ENCODE measurements at regions not wholly inside any gene's neighbourhood (a gene's known extent, or its start where the extent isn't known, plus 50 kb on each side); places are given as distances from the start of the nearest gene placed in this dataset.
A peak's percentile ranks its signal among the peaks of the same experiment; 100 is the strongest.

DNA sequence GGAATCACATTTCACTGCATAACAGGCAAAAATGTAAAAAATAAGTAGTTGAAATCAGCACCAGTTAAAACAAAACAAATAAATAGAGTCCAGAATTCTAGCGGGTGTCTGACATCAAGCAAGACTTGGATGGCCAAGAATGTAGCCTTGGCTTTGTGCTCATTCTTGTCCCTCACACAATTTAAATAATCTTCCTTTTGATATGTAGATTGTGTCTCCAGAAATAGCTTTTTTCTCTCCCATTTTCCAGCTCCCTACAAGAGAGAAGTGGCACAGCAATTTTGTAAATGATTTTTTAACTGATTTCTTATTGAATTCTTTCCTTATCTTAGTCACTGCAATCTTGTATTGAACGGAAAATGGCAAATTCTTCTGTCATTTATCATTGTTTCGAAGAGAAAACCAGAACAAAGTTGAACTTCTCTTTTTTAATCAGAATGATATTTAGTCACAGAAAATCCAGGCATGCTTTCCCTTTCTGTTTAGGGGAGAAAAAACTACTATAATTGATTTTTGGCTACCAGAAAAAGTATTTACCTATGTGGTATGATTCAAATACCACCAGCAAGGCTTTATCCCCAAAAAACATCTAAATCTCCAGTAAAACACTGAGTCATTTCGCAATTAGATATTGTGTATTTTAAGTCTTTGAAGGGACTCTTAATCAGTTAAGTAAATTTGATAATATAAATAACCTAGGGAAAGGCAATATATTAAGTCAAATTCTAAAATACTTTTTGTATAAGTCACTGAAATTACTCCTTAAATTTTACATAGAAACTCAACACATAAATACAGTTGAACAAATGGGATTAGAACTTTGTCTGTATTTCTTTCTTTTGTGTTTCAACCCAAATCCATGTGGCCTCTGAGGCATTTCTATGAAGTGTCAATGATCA, 481.7 kb downstream of the GBE1 start:
- no peak for DNase-seq (ENCODE audit: low read depth in 2 of 2)

DNA sequence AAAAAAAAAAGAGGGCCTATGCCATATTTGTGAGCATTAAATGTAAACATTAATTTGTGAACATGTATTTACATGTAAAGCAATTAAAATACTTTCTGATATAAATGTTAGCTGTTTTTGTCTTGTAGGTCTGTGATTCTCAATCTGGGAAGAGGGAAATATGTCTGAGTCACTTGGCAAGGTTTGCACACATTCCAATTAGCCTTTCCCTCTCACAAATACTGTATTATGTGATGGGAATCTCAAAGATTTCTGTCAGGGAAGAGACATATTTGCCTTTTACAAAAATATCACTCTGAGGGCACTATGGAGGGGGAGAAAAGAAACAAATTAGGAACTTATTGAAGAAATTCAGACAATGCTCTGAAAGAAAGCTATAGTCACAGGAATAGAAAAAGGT, 483.6 kb downstream of the GBE1 start:
- peak; percentile 44 to 47 for DNase-seq (ENCODE audit: low read depth in 2 of 2)

DNA sequence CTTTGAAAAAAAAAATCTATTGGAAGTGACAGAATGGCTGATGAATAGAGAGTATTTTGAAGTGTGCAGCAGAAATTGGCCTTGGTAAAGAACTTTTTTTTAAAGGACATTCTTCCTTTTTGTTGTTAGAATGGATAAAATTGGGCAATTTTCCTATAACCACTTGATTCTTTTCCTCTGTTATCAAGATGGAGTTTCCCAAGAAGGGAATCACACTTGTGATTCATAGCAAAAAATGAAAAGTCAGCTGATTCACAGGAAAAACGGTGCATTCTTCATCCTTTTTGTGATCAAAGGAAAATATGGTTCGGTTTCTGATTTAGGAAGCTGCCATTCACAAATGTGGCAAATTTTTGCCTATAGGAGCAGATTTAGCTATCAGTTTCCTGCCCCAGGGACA, 486.8 kb downstream of the GBE1 start:
- DNase-seq (ENCODE audit: low read depth in 2 of 2) = no peak

DNA sequence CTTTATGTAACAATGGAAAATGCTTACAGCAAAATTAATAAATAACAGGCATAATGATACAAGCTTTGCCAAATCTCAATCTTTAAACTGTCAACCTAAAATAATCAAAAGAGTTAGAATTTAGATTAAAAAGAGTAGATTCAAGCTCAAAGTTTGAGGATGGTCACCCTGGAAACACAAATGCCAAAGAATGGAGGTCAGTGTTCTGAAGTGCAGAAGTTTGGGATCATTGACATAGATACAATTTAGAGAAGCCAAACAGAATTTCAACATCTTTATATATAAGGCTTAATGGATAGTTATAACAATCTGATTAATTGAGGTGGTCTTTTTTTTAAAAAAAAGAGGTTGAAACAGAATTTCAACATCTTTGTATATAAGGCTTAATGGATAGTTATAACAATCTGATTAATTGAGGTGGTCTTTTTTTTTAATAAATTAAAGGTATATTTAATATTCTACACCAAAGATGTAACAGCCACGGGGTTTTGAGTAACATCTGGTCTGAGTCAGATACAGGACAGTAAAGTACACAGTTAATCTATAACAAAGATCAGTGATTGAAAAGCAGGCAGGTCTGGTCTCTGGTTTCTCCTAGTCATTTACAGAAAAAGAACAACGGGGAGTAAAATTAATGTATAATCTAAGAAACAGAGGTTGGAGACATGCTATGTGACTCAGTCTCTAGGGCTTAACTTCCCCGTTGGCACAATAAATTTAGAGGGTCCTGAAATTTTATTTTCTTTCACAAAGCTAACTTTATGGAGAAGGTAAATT, 490.7 kb downstream of the GBE1 start:
- no peak for DNase-seq (ENCODE audit: low read depth in 2 of 2)

DNA sequence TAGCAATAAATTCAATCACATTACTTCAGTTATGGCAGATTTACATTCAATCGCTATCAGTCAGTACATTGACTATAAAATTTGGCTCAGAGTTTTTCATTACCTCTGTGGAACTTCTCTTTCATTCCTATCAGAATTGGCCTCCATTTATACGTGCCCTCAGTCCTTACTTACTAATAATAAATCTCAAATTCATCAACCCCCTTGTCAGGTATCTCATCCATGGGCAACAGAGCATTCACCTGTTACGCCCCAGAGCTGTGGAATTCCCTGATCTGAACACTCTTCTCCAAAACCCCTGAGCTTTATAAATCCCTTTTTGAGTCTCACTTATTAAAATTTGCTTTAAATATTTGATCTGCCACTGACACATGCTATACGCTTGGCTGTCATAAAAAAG, 492.9 kb downstream of the GBE1 start:
- DNase-seq (ENCODE audit: low read depth in 2 of 2) = no peak

DNA sequence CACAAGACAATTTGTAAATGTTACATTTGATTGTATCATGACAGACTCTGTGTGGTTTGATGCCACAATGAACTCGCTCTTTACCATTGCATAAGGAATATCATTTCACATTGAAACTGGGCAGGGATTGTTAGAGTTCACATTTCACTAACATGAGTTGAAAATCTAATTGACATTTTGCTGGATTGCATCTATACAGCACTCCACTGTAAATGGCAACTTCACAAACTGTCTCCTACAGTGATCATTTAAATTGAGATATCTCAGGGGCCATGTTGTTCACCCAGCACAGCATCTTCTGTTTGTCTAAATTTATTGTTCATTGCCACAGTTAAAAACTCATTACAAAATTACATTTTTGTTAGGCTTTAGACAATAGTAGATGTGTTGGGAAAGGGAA, 499.4 kb downstream of the GBE1 start:
- DNase-seq (ENCODE audit: low read depth in 2 of 2) = no peak

DNA sequence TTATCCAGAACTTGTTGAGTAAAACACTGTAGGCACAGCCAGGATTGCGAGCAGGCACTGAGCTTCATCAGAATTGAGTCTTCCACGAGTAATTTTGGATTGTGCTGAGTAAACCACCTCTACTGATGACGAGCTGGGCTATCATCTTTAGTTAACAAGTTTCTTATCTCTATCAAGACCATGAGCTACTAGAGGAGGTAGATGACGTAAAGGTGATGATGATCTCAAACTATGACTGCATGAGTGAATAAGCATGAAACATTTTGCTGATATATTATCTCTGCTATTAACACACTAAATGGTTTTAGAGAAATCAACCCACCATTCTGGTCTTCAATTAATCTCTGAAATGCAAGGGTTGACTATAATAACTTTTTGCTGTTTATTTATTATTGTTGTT, 506.0 kb downstream of the GBE1 start:
- DNase-seq (ENCODE audit: low read depth in 2 of 2) = no peak

DNA sequence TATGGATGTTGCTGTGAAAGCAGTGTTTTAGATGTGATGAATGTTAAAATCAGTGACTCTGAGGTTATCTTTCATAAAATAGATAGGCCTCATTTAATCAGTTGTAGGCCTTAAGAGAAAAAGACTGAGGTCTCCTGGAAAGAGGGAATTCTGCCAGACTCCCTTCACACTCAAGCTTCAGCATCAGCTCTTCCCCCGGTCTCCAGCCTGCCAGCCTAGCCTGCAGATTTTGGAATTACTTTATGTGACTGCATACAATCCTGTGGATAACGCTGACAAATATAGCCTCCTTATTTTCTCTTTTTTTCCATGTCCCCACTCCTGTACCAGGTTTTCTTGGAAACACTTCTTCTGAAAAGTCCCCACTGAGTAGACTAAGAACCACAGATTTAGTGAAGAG, 510.3 kb downstream of the GBE1 start:
- no peak for DNase-seq (ENCODE audit: low read depth in 2 of 2)

DNA sequence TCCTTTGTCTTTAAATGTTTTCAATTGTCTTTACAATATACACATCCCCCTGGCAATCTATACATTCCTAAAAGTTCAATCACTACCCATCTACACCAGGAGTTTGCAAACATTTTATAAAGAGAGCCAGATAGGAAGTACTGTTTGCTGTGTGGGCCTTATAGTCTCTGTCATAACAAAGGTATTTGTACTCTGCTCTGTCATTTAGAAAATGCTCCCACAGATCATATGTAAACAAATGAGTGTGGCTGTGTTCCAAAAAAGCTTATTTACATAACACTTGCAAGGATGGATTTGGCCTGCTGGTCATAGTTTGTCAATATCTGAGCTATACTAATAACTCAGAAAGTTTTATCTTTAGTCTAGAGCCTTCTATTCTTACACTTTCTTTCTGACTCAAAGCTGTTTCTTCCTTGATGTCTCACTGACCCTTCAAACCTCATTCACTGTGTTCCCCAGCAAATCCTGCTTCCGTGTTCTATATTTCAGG, 511.9 kb downstream of the GBE1 start:
- DNase-seq (ENCODE audit: low read depth in 2 of 2) = peak; percentile 30 to 42

DNA sequence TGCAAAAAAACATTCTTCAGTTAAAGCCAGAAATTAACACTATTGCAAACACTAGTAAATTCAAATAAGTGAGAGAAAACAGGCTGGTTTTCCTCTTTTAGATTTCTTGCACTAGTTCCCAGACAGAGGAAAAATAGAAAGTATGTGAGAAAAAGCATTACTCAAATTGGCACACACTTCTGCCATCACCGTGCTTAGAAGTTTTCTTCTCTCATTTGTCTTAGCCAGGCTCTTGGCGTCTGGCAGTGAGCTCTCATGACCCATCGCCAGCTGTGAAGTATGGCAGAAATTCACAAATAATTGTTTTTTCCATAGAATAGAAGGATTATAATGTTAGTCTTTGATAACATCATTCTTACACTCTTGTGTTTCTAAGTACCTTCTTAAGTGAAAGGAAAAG, 515.9 kb downstream of the GBE1 start:
- no peak for DNase-seq (ENCODE audit: low read depth in 2 of 2)

DNA sequence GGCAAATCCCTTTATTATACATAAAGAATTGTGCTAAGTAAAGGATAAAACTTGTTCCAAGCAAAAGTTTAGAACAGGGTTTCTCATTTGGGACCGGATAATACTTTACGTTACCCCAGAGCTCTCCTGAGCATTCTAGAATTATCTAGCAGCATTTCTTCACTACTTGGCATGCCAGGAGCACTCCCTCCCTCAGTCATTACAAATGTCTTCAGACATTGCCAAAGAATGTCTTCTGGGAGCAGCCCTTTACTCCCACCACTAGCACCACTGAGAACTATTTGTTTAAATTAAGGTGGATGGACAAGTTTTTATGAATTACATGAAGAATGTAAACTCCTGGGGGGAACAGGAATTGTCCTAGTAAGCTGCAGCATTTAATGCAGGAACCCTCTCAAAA, 516.4 kb downstream of the GBE1 start:
- no peak for DNase-seq (ENCODE audit: low read depth in 2 of 2)

DNA sequence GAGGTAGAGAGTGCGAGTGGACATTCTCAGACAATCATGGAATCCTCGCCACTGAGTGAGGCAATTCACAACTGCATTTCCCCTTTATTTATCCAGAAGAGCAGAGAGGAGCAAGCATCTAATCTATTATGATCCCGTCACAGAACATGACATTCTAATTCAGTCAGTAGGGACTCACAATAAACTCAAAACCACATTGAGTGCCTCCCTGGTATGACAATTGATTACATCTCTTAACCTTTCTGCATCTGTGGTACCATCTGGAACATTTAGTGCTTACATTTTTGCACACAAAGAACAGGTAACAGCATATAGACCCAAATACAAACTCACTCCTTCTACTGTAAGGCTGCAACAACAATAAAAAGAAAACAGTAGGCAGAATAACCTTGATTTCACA, 517.2 kb downstream of the GBE1 start:
- DNase-seq (ENCODE audit: low read depth in 2 of 2) = no peak

DNA sequence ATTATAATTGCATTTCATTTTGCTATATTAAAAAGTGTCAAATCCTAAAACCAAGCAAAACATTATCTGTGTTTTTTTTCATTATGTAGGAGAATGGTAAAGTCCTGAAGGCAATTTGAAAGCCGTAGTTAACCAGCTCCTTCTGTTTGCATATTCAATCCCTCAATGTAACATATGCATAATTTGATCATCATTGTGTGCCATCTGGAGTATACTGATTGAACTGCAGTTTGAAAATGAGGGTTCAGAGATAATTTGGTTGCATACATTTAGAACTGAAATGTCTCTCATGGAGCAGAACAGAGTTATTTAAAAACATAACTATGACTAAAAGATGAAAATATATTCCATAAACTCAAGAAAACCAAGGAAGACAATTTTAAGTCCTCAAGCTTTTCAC, 518.6 kb downstream of the GBE1 start:
- DNase-seq (ENCODE audit: low read depth in 2 of 2) = no peak

DNA sequence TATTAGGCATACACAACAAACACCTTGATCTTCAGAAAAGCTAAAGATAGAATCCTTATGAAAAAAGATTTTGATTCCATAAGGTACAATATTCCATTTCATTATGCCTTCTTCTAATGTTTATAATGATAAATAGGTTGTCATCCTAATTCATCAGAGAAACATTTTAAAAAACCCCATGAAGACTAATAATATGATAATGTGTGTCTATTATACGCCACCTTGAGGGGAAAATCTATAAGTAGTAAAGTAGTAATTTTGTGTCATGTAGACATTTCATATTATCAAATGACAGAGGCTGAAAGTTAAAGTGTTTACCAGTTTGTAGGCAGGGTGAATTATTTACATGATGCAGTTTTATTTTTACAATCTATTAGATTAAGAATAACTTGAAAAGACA, 524.3 kb downstream of the GBE1 start:
- DNase-seq (ENCODE audit: low read depth in 2 of 2) = no peak

DNA sequence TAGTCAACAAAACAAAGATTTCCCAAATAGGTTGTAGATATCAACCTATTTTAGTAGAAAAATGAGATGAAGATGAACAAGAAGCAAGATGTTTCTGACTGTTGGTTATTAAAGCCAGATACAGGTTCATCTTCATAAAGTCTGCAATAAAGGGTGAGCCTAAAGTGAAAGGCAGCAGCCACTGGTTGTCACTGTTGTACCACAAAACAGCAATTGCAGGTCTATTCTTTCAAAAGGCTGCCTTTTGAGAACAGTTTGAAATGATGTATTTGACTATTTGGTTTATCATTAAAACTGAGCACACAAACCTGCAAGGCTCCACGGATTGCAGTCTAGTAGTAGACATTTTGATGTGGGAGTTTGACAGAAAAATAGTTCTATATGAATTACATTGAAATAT, 543.4 kb downstream of the GBE1 start:
- peak in 1 of 2 experiments; percentile 32 for DNase-seq (ENCODE audit: low read depth in 2 of 2)

DNA sequence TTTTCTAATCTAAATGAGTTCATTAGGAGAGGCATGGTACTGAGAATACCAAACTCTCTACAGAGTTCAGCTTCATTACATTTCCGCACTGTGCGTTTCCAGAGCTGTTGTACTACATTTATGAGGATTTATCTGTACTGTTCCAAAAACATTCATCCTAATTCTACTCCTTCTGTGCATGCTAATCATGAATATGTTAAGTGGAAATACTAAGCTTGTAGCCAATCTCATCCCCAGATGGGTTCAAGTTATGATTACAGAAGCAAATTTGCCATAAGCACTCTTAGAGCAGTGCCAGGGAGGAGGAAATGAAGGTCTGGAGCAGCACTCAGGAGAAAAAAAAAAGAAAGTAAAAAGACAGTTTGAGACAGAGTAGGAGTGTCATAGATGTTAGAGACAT, 544.3 kb downstream of the GBE1 start:
- DNase-seq (ENCODE audit: low read depth in 2 of 2) = no peak

DNA sequence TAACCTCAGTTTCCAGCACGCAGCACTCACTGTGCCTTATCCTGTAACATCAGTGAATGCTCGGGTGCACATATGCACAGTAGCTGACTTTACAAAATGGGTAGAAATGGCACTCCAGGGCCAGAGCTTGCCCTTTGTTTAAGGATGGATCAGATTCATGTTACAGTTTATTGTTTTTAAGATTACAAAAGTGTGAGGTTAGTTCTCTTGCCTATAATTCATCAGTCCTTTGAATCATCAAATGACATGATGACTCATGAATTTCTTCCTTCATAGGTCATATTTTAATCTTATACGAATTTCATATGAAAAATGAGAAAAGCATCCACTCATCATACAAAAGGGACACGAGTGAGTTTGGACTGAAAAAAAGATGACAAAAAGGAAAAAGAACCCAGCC, 545.3 kb downstream of the GBE1 start:
- DNase-seq (ENCODE audit: low read depth in 2 of 2) = peak; percentile 40 to 46

DNA sequence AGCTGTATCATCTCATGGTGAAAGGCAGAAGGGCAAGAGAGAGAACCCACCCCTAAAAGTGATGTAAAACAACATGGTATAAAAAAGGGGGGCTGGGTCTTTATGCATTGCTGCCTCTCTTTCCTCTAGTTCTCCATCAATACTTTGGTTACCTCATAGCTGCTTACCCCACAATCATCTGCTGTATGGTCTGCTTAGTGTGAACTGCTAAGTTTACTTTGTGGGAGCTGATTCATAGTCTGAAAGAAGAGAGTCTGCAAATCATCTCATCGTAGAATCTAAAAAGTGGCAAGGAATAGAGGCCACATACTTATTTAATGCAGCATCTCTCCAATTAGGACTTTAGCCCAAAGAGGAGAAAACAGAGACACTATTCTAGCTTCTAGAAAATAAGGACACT, 546.8 kb downstream of the GBE1 start:
- DNase-seq (ENCODE audit: low read depth in 2 of 2) = peak; percentile 47 to 48

DNA sequence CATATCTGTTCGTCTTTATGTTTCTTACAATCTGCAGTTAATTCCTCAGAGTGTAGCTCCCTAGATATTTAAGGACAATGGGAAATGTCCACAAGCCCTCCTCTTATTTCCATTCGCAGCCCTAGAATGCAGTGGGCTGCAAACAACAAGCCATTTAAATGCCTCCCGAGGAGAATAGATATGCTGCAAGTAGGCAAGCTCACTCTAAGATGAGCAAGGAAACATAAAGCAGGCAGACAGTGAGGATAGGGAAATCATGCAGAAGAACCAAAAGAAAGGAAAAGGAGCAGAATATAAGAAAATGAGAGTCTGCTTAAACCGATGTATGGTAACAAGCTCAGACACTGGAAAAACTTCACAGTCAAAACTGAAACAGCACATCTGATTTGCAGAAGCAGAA, 561.9 kb downstream of the GBE1 start:
- DNase-seq (ENCODE audit: low read depth in 2 of 2) = no peak

DNA sequence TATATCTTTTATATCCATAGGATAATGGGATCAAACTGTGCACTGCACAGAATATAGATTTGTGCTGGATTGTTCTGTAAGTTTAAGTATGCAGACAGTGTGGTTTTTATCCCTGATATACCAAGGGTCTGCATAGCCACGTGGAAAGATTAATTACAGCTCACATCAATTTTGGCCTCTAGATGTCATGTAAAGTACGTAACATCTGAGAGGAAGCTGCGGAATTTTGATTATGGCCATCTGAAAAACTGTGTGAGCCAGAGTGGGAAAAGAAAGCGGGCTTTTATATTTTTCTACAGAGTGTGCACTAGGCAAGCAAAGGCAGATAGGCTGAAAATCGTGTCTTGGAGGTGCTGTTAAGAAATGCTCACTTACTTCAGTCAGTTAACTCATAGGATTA, 562.7 kb downstream of the GBE1 start:
- peak; percentile 42 for DNase-seq (ENCODE audit: low read depth in 2 of 2)

DNA sequence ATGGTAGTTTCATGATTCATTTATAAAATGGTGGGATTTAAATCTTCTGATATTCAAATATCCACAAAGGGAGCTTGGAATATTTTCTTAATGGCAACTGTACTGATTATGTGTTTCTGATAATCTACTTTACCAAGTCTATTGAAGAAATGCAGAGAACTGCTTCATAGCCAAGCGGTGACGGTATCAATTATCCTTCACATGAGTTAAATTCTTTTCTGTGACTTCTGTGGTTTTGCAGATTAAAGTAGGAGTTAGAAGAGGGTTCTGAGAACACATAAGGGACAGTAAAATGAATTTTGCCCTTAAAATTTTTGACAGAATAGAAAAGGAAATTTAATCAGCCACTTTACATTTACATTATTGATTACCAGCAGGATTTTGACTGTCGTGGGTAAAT, 563.2 kb downstream of the GBE1 start:
- DNase-seq (ENCODE audit: low read depth in 2 of 2) = no peak

DNA sequence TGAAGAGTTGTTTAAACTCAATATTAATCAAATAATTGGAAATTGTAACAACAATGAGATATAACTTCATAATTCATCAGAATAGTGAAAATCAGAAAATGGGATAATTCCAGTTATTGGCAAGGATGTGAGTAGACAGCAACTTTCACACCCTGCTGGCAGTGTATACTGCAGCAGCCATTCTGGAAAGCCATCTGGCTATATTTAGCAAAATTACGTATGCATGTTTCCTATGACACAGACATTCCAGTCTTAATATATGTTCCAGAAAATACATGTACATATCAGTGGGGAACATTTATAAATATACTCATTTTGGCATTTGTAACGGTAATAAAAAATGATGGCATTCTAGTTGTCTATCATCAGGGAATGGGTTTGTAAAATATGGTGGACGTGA, 564.1 kb downstream of the GBE1 start:
- DNase-seq (ENCODE audit: low read depth in 2 of 2) = peak in 1 of 2 experiments; percentile 32

DNA sequence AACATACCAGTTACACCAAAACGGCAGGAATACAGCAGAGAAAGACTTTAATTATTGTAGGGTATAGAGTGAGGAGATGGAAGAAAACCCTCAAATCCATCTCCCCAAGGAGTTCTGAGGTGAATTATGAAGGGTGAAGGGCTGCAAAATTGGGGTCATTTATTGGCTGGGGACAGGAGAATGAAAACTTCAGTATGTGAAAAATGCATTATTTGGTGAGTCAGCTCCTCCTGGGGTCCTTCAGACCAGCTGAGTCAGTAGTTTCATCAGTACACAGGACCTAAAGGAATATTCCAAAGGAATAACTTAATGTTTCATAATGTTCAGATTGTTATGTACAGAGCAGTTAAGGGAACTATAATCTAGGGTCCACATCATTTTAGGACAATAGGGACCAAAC, 566.0 kb downstream of the GBE1 start:
- peak; percentile 70 to 77 for DNase-seq (ENCODE audit: low read depth in 2 of 2)
